ENCODE measurements at regions not wholly inside any gene's neighbourhood (a gene's known extent, or its start where the extent isn't known, plus 50 kb on each side); places are given as distances from the start of the nearest gene placed in this dataset.
"Not testable (repeated sequence)": the region's sequence is repeated elsewhere in the genome, so short reads cannot be mapped to it uniquely, and the experiment has no call there.

GRCh38 chr6:74177506-74177905 is 481.5 kb downstream of the CD109 start:
- Histone ChIP-seq H4K8ac (ENCODE audit: low read depth, low read length) (no peak overlapping the region), H3K27me3 (ENCODE audit: insufficient read depth, low read length, poor library complexity) (no peaks in the 10 kb centered on the region), H3K18ac (ENCODE audit: low read length) (no peak overlapping the region), H2BK120ac (ENCODE audit: low read depth, low read length) (no peak overlapping the region), H3K27ac (ENCODE audit: low read depth, low read length) (no peak overlapping the region), H3K79me1 (ENCODE audit: low read length) (no peaks in the 10 kb centered on the region), H3K4me3 (ENCODE audit: low read length) (no peak overlapping the region), H3K56ac (ENCODE audit: low read length) (no peak overlapping the region), H3K4ac (ENCODE audit: low read depth, low read length) (no peak overlapping the region), H3K79me2 (ENCODE audit: control insufficient read depth, insufficient read depth, low read length) (no peaks in the 10 kb centered on the region), H3K23ac (ENCODE audit: low read length) (no peak overlapping the region), H3K4me1 (ENCODE audit: control insufficient read depth, low read depth, low read length) (no peaks in the 10 kb centered on the region), H2BK15ac (replicated peaks; ENCODE audit: low read depth) (no peak overlapping the region), H3K36me3 (ENCODE audit: control insufficient read depth, insufficient read depth, low read length) (no peaks in the 10 kb centered on the region), H3K9ac (ENCODE audit: low read length) (no peak overlapping the region), H2BK5ac (ENCODE audit: low read length) (no peak overlapping the region), H2AK5ac (ENCODE audit: low read length) (no peak overlapping the region), H3K4me2 (ENCODE audit: low read length) (no peak overlapping the region), H4K5ac (ENCODE audit: low read length) (no peak overlapping the region)
- WGBS (ENCODE audit: extremely low coverage, insufficient coverage, low lambda C conversion rate): no CpG with 5 or more reads among the region's 4 CpGs
- DNase-seq: no peak

DNA sequence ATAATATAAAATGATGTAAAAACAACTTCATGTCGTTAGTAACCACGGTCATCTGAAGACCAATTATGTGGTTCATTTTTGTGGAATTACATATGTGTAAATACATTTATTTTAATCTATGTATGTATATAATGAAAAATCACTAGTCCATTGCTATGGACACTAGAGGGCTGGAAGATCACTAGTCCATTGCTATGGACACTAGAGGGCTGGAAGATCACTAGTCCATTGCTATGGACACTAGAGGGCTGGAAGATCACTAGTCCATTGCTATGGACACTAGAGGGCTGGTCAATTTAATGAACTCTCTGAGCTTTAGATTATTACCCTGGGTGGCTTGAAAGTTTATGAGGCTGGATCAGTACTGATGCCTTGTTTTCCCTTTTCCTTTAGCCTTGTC is 474.5 kb downstream of the CD109 start:
- H3K9ac ChIP-seq (ENCODE audit: low read length); H4K5ac ChIP-seq (ENCODE audit: low read length); H3K36me3 ChIP-seq (ENCODE audit: control insufficient read depth, insufficient read depth, low read length): not testable (repeated sequence)

DNA sequence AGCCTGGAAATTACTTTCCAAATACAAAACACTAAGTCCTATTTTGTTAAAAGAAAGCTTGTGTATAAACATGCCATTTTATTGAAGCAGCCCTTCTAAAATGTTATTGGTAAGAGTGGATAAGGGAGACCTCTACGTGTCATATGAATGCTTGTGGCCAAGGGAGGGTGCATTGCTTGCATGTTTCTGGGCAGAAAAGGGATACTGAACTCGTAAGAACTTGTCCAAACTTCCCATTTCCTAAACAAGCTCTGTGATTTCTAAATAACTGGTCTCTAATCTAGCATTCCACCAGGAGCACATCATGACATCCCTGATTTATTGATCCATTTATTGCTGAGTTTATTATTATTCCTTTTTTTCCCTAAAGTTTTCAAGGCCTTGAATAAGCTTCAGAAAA is 474.1 kb downstream of the CD109 start:
- Histone ChIP-seq H2BK120ac (ENCODE audit: low read depth, low read length) (no peak overlapping the region), H3K9ac (ENCODE audit: low read length) (no peak overlapping the region), H3K18ac (ENCODE audit: low read length) (no peak overlapping the region), H4K5ac (ENCODE audit: low read length) (no peak overlapping the region), H3K4me1 (ENCODE audit: control insufficient read depth, low read depth, low read length) (no peaks in the 10 kb centered on the region), H3K4ac (ENCODE audit: low read depth, low read length) (no peak overlapping the region), H3K27ac (ENCODE audit: low read depth, low read length) (no peak overlapping the region), H3K4me2 (ENCODE audit: low read length) (no peak overlapping the region), H3K36me3 (ENCODE audit: control insufficient read depth, insufficient read depth, low read length) (no peaks in the 10 kb centered on the region), H3K4me3 (ENCODE audit: low read length) (no peak overlapping the region), H2BK15ac (replicated peaks; ENCODE audit: low read depth) (no peak overlapping the region), H3K56ac (ENCODE audit: low read length) (no peak overlapping the region), H3K79me1 (ENCODE audit: low read length) (no peaks in the 10 kb centered on the region), H4K8ac (ENCODE audit: low read depth, low read length) (no peak overlapping the region), H3K27me3 (ENCODE audit: insufficient read depth, low read length, poor library complexity) (no peaks in the 10 kb centered on the region), H2AK5ac (ENCODE audit: low read length) (no peak overlapping the region), H3K79me2 (ENCODE audit: control insufficient read depth, insufficient read depth, low read length) (no peaks in the 10 kb centered on the region), H2BK5ac (ENCODE audit: low read length) (no peak overlapping the region), H3K23ac (ENCODE audit: low read length) (no peak overlapping the region)
- no peak for DNase-seq
- WGBS (ENCODE audit: extremely low coverage, insufficient coverage, low lambda C conversion rate): no CpG with 5 or more reads among the region's 2 CpGs

More for the DNA sequence above, 474.5 kb downstream of the CD109 start:
- H2BK5ac ChIP-seq (ENCODE audit: low read length); H3K79me1 ChIP-seq (ENCODE audit: low read length); H4K8ac ChIP-seq (ENCODE audit: low read depth, low read length); H3K4me3 ChIP-seq (ENCODE audit: low read length); H3K56ac ChIP-seq (ENCODE audit: low read length); H3K27ac ChIP-seq (ENCODE audit: low read depth, low read length); H3K23ac ChIP-seq (ENCODE audit: low read length); H2AK5ac ChIP-seq (ENCODE audit: low read length); H3K4me2 ChIP-seq (ENCODE audit: low read length); H3K79me2 ChIP-seq (ENCODE audit: control insufficient read depth, insufficient read depth, low read length); H2BK15ac ChIP-seq (replicated peaks; ENCODE audit: low read depth); H3K27me3 ChIP-seq (ENCODE audit: insufficient read depth, low read length, poor library complexity); H3K4ac ChIP-seq (ENCODE audit: low read depth, low read length); H3K4me1 ChIP-seq (ENCODE audit: control insufficient read depth, low read depth, low read length); H2BK120ac ChIP-seq (ENCODE audit: low read depth, low read length); DNase-seq; H3K18ac ChIP-seq (ENCODE audit: low read length): not testable (repeated sequence)
- WGBS (ENCODE audit: extremely low coverage, insufficient coverage, low lambda C conversion rate): no CpG with 5 or more reads among the region's 2 CpGs

- no peak overlapping the region for H3K9ac ChIP-seq (ENCODE audit: low read length)
- H3K4me3 ChIP-seq (ENCODE audit: low read length): no peak overlapping the region
- no peak overlapping the region for H3K18ac ChIP-seq (ENCODE audit: low read length)
- no peak overlapping the region for H3K27ac ChIP-seq (ENCODE audit: low read depth, low read length)
- H3K4ac ChIP-seq (ENCODE audit: low read depth, low read length): no peak overlapping the region
- DNase-seq: no peak
- H2BK15ac ChIP-seq (replicated peaks; ENCODE audit: low read depth): no peak overlapping the region
- H2BK5ac ChIP-seq (ENCODE audit: low read length): no peak overlapping the region
- H4K8ac ChIP-seq (ENCODE audit: low read depth, low read length): no peak overlapping the region
- H3K56ac ChIP-seq (ENCODE audit: low read length): no peak overlapping the region
- no peak overlapping the region for H3K23ac ChIP-seq (ENCODE audit: low read length)
- no CpG with 5 or more reads among the region's 1 CpG for WGBS (ENCODE audit: extremely low coverage, insufficient coverage, low lambda C conversion rate)
- no peaks in the 10 kb centered on the region for H3K79me2 ChIP-seq (ENCODE audit: control insufficient read depth, insufficient read depth, low read length)
- no peak overlapping the region for H2BK120ac ChIP-seq (ENCODE audit: low read depth, low read length)
- H3K27me3 ChIP-seq (ENCODE audit: insufficient read depth, low read length, poor library complexity): no peaks in the 10 kb centered on the region
- no peak overlapping the region for H3K4me2 ChIP-seq (ENCODE audit: low read length)
- H3K4me1 ChIP-seq (ENCODE audit: control insufficient read depth, low read depth, low read length): no peaks in the 10 kb centered on the region
- H3K36me3 ChIP-seq (ENCODE audit: control insufficient read depth, insufficient read depth, low read length): no peaks in the 10 kb centered on the region
- no peaks in the 10 kb centered on the region for H3K79me1 ChIP-seq (ENCODE audit: low read length)
- no peak overlapping the region for H2AK5ac ChIP-seq (ENCODE audit: low read length)
- no peak overlapping the region for H4K5ac ChIP-seq (ENCODE audit: low read length)
Measured at GRCh38 chr6:74167976-74168375, 472.0 kb downstream of the CD109 start.

DNA sequence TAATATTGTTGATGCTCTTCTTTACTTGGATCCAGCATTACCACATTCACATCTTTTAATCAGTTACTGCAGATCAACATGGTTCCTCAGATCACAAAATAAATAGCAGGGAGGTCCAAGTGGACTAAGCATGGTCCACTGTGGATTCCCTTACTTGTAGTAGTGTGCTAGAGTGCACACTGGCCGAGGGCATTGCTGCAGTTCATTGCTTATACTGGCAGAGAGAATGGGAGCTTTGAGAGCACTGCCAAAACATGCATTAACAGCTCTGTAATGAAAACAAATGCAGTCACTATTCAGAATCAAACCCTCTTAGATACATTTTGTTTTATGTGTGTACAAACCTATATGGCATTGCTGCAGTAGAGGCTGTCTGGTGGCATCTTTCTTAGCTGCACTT is 471.5 kb downstream of the CD109 start:
- WGBS (ENCODE audit: extremely low coverage, insufficient coverage, low lambda C conversion rate): no CpG with 5 or more reads among the region's 1 CpG
- no peak overlapping the region for H3K27ac ChIP-seq (ENCODE audit: low read depth, low read length)

GRCh38 chr6:74166849-74167248 is 470.8 kb downstream of the CD109 start:
- Histone ChIP-seq H3K9ac (ENCODE audit: low read length) (no peak overlapping the region), H3K4ac (ENCODE audit: low read depth, low read length) (no peak overlapping the region), H3K23ac (ENCODE audit: low read length) (no peak overlapping the region), H3K79me1 (ENCODE audit: low read length) (no peaks in the 10 kb centered on the region), H3K4me1 (ENCODE audit: control insufficient read depth, low read depth, low read length) (no peaks in the 10 kb centered on the region), H3K4me3 (ENCODE audit: low read length) (no peak overlapping the region), H3K27me3 (ENCODE audit: insufficient read depth, low read length, poor library complexity) (no peaks in the 10 kb centered on the region), H4K5ac (ENCODE audit: low read length) (no peak overlapping the region), H2BK5ac (ENCODE audit: low read length) (no peak overlapping the region), H3K4me2 (ENCODE audit: low read length) (no peak overlapping the region), H4K8ac (ENCODE audit: low read depth, low read length) (no peak overlapping the region), H2BK120ac (ENCODE audit: low read depth, low read length) (no peak overlapping the region), H2BK15ac (replicated peaks; ENCODE audit: low read depth) (no peak overlapping the region), H3K18ac (ENCODE audit: low read length) (no peak overlapping the region), H2AK5ac (ENCODE audit: low read length) (no peak overlapping the region), H3K36me3 (ENCODE audit: control insufficient read depth, insufficient read depth, low read length) (no peaks in the 10 kb centered on the region), H3K56ac (ENCODE audit: low read length) (no peak overlapping the region), H3K27ac (ENCODE audit: low read depth, low read length) (no peak overlapping the region), H3K79me2 (ENCODE audit: control insufficient read depth, insufficient read depth, low read length) (no peaks in the 10 kb centered on the region)
- WGBS (ENCODE audit: extremely low coverage, insufficient coverage, low lambda C conversion rate): no CpG with 5 or more reads among the region's 2 CpGs
- DNase-seq: no peak

More for the DNA sequence above, 471.5 kb downstream of the CD109 start:
- DNase-seq: no peak
- Histone ChIP-seq H3K18ac (ENCODE audit: low read length) (no peak overlapping the region), H3K79me2 (ENCODE audit: control insufficient read depth, insufficient read depth, low read length) (no peaks in the 10 kb centered on the region), H3K79me1 (ENCODE audit: low read length) (no peaks in the 10 kb centered on the region), H2BK120ac (ENCODE audit: low read depth, low read length) (no peak overlapping the region), H3K36me3 (ENCODE audit: control insufficient read depth, insufficient read depth, low read length) (no peaks in the 10 kb centered on the region), H3K23ac (ENCODE audit: low read length) (no peak overlapping the region), H2AK5ac (ENCODE audit: low read length) (no peak overlapping the region), H2BK15ac (replicated peaks; ENCODE audit: low read depth) (no peak overlapping the region), H2BK5ac (ENCODE audit: low read length) (no peak overlapping the region), H4K5ac (ENCODE audit: low read length) (no peak overlapping the region), H3K4me3 (ENCODE audit: low read length) (no peak overlapping the region), H4K8ac (ENCODE audit: low read depth, low read length) (no peak overlapping the region), H3K27me3 (ENCODE audit: insufficient read depth, low read length, poor library complexity) (no peaks in the 10 kb centered on the region), H3K9ac (ENCODE audit: low read length) (no peak overlapping the region), H3K4ac (ENCODE audit: low read depth, low read length) (no peak overlapping the region), H3K56ac (ENCODE audit: low read length) (no peak overlapping the region), H3K4me2 (ENCODE audit: low read length) (no peak overlapping the region), H3K4me1 (ENCODE audit: control insufficient read depth, low read depth, low read length) (no peaks in the 10 kb centered on the region)
